ENCODE measurements at regions not wholly inside any gene's neighbourhood (a gene's known extent, or its start where the extent isn't known, plus 50 kb on each side); places are given as distances from the start of the nearest gene placed in this dataset.

DNA sequence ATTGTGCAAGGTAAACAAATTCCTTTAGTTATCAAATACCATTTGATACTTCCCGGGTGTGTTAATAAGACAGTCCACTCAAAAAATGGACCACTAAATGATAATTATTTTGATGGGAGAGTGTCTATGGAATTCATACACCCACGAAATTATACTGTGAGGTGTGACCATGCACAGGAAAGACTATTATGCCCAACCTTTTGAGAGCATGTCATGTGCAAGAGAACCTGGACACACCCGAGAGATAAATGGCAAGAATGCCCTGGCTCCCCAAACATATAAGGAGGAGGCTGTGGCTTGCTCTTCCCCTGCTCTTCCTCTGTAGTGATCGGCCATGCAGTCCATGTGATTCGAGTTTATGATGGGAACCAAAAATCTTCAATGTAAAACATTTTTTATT lies 119.5 kb upstream of the BCL2L14 start:
- Histone ChIP-seq H3K4me3 (ENCODE audit: low read depth, low read length, poor library complexity, severe bottlenecking) (no peak overlapping the region), H3K9me2 (ENCODE audit: insufficient read depth, low read length) (no peaks in the 10 kb centered on the region), H4K20me1 (ENCODE audit: insufficient read depth, low read length) (no peaks in the 10 kb centered on the region), H3K27ac (ENCODE audit: low read depth, low read length, poor library complexity, severe bottlenecking) (no peak overlapping the region), H3K36me3 (ENCODE audit: insufficient read depth, low read length) (no peaks in the 10 kb centered on the region), H3K9me3 (ENCODE audit: low read length) (no peaks in the 10 kb centered on the region), H3K79me2 (ENCODE audit: insufficient read depth, low read depth, low read length) (no peaks in the 10 kb centered on the region), H3K4me1 (ENCODE audit: insufficient read depth, low read length, poor library complexity, severe bottlenecking) (peaks cover 11% of the 10 kb centered on the region), H3K4me2 (ENCODE audit: low read length) (no peak overlapping the region), H2AFZ (ENCODE audit: low read length) (no peak overlapping the region)
- POLR2A ChIA-PET, result interaction anchor here (0.8 kb wide), 1 partner anchor 380 kb away, joined by 3 read pairs; no protein-coding TSS in a partner anchor
- no peak for DNase-seq (ENCODE audit: low spot score)
- intact Hi-C loops (cut with micrococcal nuclease; ENCODE audit: unreplicated experiment), result loop anchor here (5.0 kb wide), 1 partner anchor 81 kb away; no protein-coding TSS in a partner anchor
- CTCF ChIA-PET (ENCODE audit: unreplicated experiment), result no interaction called here
- BruUV-seq (replicated peaks), result no TSS peak
- TF ChIP-seq EZH2phosphoT487 (IDR thresholded peaks at IDR 0.05; ENCODE audit: borderline replicate concordance, low read depth, low read length), result no peak
- TF ChIP-seq, protein P1, sequence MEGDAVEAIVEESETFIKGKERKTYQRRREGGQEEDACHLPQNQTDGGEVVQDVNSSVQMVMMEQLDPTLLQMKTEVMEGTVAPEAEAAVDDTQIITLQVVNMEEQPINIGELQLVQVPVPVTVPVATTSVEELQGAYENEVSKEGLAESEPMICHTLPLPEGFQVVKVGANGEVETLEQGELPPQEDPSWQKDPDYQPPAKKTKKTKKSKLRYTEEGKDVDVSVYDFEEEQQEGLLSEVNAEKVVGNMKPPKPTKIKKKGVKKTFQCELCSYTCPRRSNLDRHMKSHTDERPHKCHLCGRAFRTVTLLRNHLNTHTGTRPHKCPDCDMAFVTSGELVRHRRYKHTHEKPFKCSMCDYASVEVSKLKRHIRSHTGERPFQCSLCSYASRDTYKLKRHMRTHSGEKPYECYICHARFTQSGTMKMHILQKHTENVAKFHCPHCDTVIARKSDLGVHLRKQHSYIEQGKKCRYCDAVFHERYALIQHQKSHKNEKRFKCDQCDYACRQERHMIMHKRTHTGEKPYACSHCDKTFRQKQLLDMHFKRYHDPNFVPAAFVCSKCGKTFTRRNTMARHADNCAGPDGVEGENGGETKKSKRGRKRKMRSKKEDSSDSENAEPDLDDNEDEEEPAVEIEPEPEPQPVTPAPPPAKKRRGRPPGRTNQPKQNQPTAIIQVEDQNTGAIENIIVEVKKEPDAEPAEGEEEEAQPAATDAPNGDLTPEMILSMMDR (conservative IDR thresholded peaks at IDR 0.05; ENCODE audit: low read length), result no peak

DNA sequence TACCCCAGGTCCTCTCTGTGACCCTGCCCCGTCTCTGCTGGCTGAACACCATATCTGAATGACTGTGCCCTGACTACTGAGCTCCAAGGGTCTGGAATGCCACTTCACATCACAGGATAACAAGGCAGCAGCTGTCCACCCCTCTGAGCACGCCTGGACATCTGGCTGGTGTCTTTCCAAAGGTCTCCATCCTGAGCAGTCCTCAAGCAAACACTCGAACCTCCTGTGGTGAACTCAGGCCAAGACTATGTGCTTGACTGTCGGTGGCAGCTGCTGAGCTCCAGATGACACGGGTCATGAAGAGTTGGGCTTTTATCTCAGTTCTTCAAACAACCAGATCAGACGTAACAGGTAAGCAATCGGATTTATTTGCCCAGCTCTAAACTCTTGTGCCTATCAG lies 117.2 kb upstream of the BCL2L14 start:
- ChIA-PET POLR2A (interaction anchor here (0.5 to 1.7 kb wide), 3 partner anchors 9 to 49 kb away, joined by 3 to 8 read pairs (median 5); no protein-coding TSS in a partner anchor), CTCF (ENCODE audit: unreplicated experiment) (no interaction called here)
- Histone ChIP-seq H2AFZ (ENCODE audit: low read length) (peak overlapping the region; percentile 66; the same call in 1 of the 2 replicates), H3K9me3 (ENCODE audit: low read length) (no peaks in the 10 kb centered on the region), H3K9me2 (ENCODE audit: insufficient read depth, low read length) (no peaks in the 10 kb centered on the region), H3K79me2 (ENCODE audit: insufficient read depth, low read depth, low read length) (no peaks in the 10 kb centered on the region), H4K20me1 (ENCODE audit: insufficient read depth, low read length) (no peaks in the 10 kb centered on the region), H3K4me3 (ENCODE audit: low read depth, low read length, poor library complexity, severe bottlenecking) (no peak overlapping the region), H3K27ac (ENCODE audit: low read depth, low read length, poor library complexity, severe bottlenecking) (no peak overlapping the region), H3K36me3 (ENCODE audit: insufficient read depth, low read length) (no peaks in the 10 kb centered on the region), H3K4me1 (ENCODE audit: insufficient read depth, low read length, poor library complexity, severe bottlenecking) (peaks cover 11% of the 10 kb centered on the region), H3K4me2 (ENCODE audit: low read length) (no peak overlapping the region)
- DNase-seq (ENCODE audit: low spot score), result no peak
- BruUV-seq (replicated peaks), result no TSS peak
- TF ChIP-seq EZH2phosphoT487 (IDR thresholded peaks at IDR 0.05; ENCODE audit: borderline replicate concordance, low read depth, low read length), result no peak
- TF ChIP-seq, protein P1 (conservative IDR thresholded peaks at IDR 0.05; ENCODE audit: low read length), result no peak
- intact Hi-C loops (cut with micrococcal nuclease; ENCODE audit: unreplicated experiment), result loop anchor here (5.0 kb wide), 1 partner anchor 79 kb away; no protein-coding TSS in a partner anchor

DNA sequence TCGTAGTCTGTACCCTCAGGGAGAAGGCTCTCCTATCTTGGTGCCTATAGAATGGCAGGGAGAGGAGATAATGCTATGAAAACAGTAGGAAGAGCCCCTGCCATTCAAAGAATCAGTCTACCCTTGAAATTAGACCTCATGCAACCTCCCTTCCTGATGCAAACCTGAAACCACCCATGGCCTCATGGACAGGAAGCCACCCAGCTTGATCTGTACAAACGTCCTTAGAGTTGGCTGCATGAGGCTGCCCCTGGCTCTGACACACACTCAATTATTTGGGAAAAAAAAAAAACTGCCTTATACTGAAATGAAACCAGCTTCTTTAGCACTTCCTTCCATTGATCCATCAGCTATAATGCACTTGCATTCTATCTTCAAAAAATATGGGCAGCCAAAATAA lies 116.6 kb upstream of the BCL2L14 start:
- no peaks in the 10 kb centered on the region for H3K9me3 ChIP-seq (ENCODE audit: low read length)
- H3K27ac ChIP-seq (ENCODE audit: low read depth, low read length, poor library complexity, severe bottlenecking), result no peak overlapping the region
- no peak overlapping the region for H3K4me3 ChIP-seq (ENCODE audit: low read depth, low read length, poor library complexity, severe bottlenecking)
- no TSS peak for BruUV-seq (replicated peaks)
- DNase-seq (ENCODE audit: low spot score), result peak; percentile 58
- H3K4me1 ChIP-seq (ENCODE audit: insufficient read depth, low read length, poor library complexity, severe bottlenecking), result peaks cover 11% of the 10 kb centered on the region
- POLR2A ChIA-PET, result interaction anchor here (1.0 to 1.7 kb wide), 2 partner anchors 10 to 48 kb away, joined by 3 to 8 read pairs; no protein-coding TSS in a partner anchor
- no peaks in the 10 kb centered on the region for H3K9me2 ChIP-seq (ENCODE audit: insufficient read depth, low read length)
- H3K79me2 ChIP-seq (ENCODE audit: insufficient read depth, low read depth, low read length), result no peaks in the 10 kb centered on the region
- intact Hi-C loops (cut with micrococcal nuclease; ENCODE audit: unreplicated experiment), result loop anchor here (5.0 kb wide), 1 partner anchor 78 kb away; no protein-coding TSS in a partner anchor
- no peaks in the 10 kb centered on the region for H3K36me3 ChIP-seq (ENCODE audit: insufficient read depth, low read length)
- TF ChIP-seq EZH2phosphoT487 (IDR thresholded peaks at IDR 0.05; ENCODE audit: borderline replicate concordance, low read depth, low read length), result no peak
- TF ChIP-seq, protein P1 (conservative IDR thresholded peaks at IDR 0.05; ENCODE audit: low read length), result no peak
- peak overlapping the region; percentile 17; the same call in 1 of the 2 replicates for H3K4me2 ChIP-seq (ENCODE audit: low read length)
- H2AFZ ChIP-seq (ENCODE audit: low read length), result peak overlapping the region; percentile 66
- CTCF ChIA-PET (ENCODE audit: unreplicated experiment), result interaction anchor here (0.5 kb wide), 1 partner anchor 109 kb away, joined by 3 read pairs; no protein-coding TSS in a partner anchor
- H4K20me1 ChIP-seq (ENCODE audit: insufficient read depth, low read length), result no peaks in the 10 kb centered on the region
